ENCODE measurements at regions not wholly inside any gene's neighbourhood (a gene's known extent, or its start where the extent isn't known, plus 50 kb on each side); places are given as distances from the start of the nearest gene placed in this dataset.

GRCh38 chr18:41829647-41830516 lies 125.2 kb upstream of the PIK3C3 start:
- no peak for DNase-seq (ENCODE audit: low spot score)

- DNase-seq (ENCODE audit: low spot score): no peak
Observed at GRCh38 chr18:41828137-41828536, 126.9 kb upstream of the PIK3C3 start.

- DNase-seq (ENCODE audit: low spot score): no peak
Observed at GRCh38 chr18:41820784-41821183, 134.2 kb upstream of the PIK3C3 start.

- DNase-seq (ENCODE audit: low spot score): no peak
Observed at GRCh38 chr18:41818381-41819355, 136.4 kb upstream of the PIK3C3 start.

GRCh38 chr18:41814651-41815050 lies 140.4 kb upstream of the PIK3C3 start:
- DNase-seq (ENCODE audit: low spot score): no peak

- DNase-seq (ENCODE audit: low spot score): no peak
Observed at GRCh38 chr18:41809652-41810051, 145.4 kb upstream of the PIK3C3 start.

GRCh38 chr18:41805341-41805740 lies 149.7 kb upstream of the PIK3C3 start:
- no peak for DNase-seq (ENCODE audit: low spot score)

GRCh38 chr18:41798879-41799278 lies 156.2 kb upstream of the PIK3C3 start:
- no peak for DNase-seq (ENCODE audit: low spot score)

GRCh38 chr18:41790687-41791086 lies 164.3 kb upstream of the PIK3C3 start:
- DNase-seq (ENCODE audit: low spot score): no peak

- DNase-seq (ENCODE audit: low spot score): no peak
Observed at GRCh38 chr18:41789001-41789400, 166.0 kb upstream of the PIK3C3 start.

- no peak for DNase-seq (ENCODE audit: low spot score)
Observed at GRCh38 chr18:41783879-41784278, 171.2 kb upstream of the PIK3C3 start.

- no peak for DNase-seq (ENCODE audit: low spot score)
Observed at GRCh38 chr18:41783065-41783818, 171.8 kb upstream of the PIK3C3 start.

- no peak for DNase-seq (ENCODE audit: low spot score)
Observed at GRCh38 chr18:41771973-41772372, 183.1 kb upstream of the PIK3C3 start.

GRCh38 chr18:41769265-41769664 lies 185.8 kb upstream of the PIK3C3 start:
- DNase-seq (ENCODE audit: low spot score): no peak

GRCh38 chr18:41768467-41768866 lies 186.6 kb upstream of the PIK3C3 start:
- no peak for DNase-seq (ENCODE audit: low spot score)

- DNase-seq (ENCODE audit: low spot score): no peak
Observed at GRCh38 chr18:41767960-41768359, 187.1 kb upstream of the PIK3C3 start.

- no peak for DNase-seq (ENCODE audit: low spot score)
Observed at GRCh38 chr18:41765460-41765859, 189.6 kb upstream of the PIK3C3 start.

- no peak for DNase-seq (ENCODE audit: low spot score)
Observed at GRCh38 chr18:41763361-41763760, 191.7 kb upstream of the PIK3C3 start.

- DNase-seq (ENCODE audit: low spot score): no peak
Observed at GRCh38 chr18:41761333-41762018, 193.6 kb upstream of the PIK3C3 start.

- DNase-seq (ENCODE audit: low spot score): no peak
Observed at GRCh38 chr18:41758534-41758933, 196.5 kb upstream of the PIK3C3 start.

- DNase-seq (ENCODE audit: low spot score): no peak
Observed at GRCh38 chr18:41756141-41756540, 198.9 kb upstream of the PIK3C3 start.

Data from Ammon's horn (tissue), 1 donor.